GM12878 (cell line): ENCODE measurements at regions not wholly inside any gene's neighbourhood (a gene's known extent, or its start where the extent isn't known, plus 50 kb on each side); places are given as distances from the start of the nearest gene placed in this dataset.

Experiments used
- ATAC-seq: fragments of 200-7000 bp; cut with Tn5 transposase; 3 replicates; pipeline ENCODE4 v1.9.1; 2020; ENCODE audit warnings: mild to moderate bottlenecking, moderate library complexity
- BruUV-seq: library from RNA; stranded (reverse); fragments of 400-500 nt; replicated peaks from 2 replicates; lab custom pipeline; 2021; lab: Mats Ljungman, UMichigan
- CTCF ChIA-PET: fragments of 300-600 bp; sonication (Branson Sonifier 250); formaldehyde crosslinking; extraction: SDS; loops from one replicate; lab custom pipeline; 2021; ENCODE audit warnings: inconsistent platforms; lab: Yijun Ruan, JAX
- POLR2A ChIA-PET: fragments of 350-600 bp; formaldehyde crosslinking; extraction: SDS; loops from one replicate; lab custom pipeline; 2021; ENCODE audit warnings: inconsistent platforms; lab: Charles Lee
- RAD21 ChIA-PET: fragments of 300-600 bp; sonication (Branson Sonifier 250); formaldehyde crosslinking; loops from one replicate; lab custom pipeline; 2023; ENCODE audit warnings: antibody characterized with exemption; ENCODE audit not compliant: unreplicated experiment; lab: Charles Lee
- SMC1A ChIA-PET: fragments of 300-600 bp; sonication (Branson Sonifier 250); formaldehyde crosslinking; loops from one replicate; lab custom pipeline; 2023; ENCODE audit not compliant: unreplicated experiment, uncharacterized antibody; lab: Charles Lee
- DNase-seq: peaks from one replicate; pipeline ENCODE4 v3.0.0-alpha.2; 2011; ENCODE audit warnings: low read depth, low spot score
- FAIRE-seq: peaks from 3 replicates; lab custom pipeline; 2011; peaks lifted over from hg19 to GRCh38; lab: Jason Lieb, UNC
- H2AFZ ChIP-seq: 2 replicates; pipeline ENCODE4 v1.6.0; 2011; ENCODE audit warnings: low read depth, low read length, control low read depth; ENCODE audit not compliant: control insufficient read depth
- H3K27ac ChIP-seq: 2 replicates; pipeline ENCODE4 v1.5.1; 2011; ENCODE audit warnings: control low read depth; ENCODE audit not compliant: control insufficient read depth, insufficient read depth
- H3K27me3 ChIP-seq, 2 experiments: replicated peaks in 1 of 2; 2 replicates each; pipeline versions ENCODE4 v1.6.0 to v1.6.1; 2011; ENCODE audit warnings: low read length in 1 of 2; ENCODE audit not compliant: control insufficient read depth in 2 of 2, insufficient read depth in 2 of 2
- H3K36me3 ChIP-seq, 2 experiments: 2 replicates each; pipeline ENCODE4 v1.5.1; 2011; ENCODE audit warnings: low read length in 1 of 2; ENCODE audit not compliant: control insufficient read depth in 2 of 2, insufficient read depth in 2 of 2
- H3K4me1 ChIP-seq: 2 replicates; pipeline ENCODE4 v1.6.1; 2011; ENCODE audit warnings: mild to moderate bottlenecking, low read length, moderate library complexity, mixed read lengths; ENCODE audit not compliant: control insufficient read depth, insufficient read depth
- H3K4me2 ChIP-seq: 2 replicates; pipeline ENCODE4 v1.6.0; 2011; ENCODE audit warnings: control low read depth; ENCODE audit not compliant: control insufficient read depth, insufficient read depth
- H3K4me3 ChIP-seq: fragments of 200-600 bp; sonication (generic); 2 replicates; pipeline ENCODE4 v1.5.1; 2016
- H3K79me2 ChIP-seq: 2 replicates; pipeline ENCODE4 v1.6.0; 2011; ENCODE audit warnings: low read length; ENCODE audit not compliant: control insufficient read depth, insufficient read depth
- H3K9ac ChIP-seq: 2 replicates; pipeline ENCODE4 v1.8.0; 2011; ENCODE audit warnings: low read length, control low read depth, mixed read lengths; ENCODE audit not compliant: control insufficient read depth, insufficient read depth
- H3K9me3 ChIP-seq: replicated peaks from 3 replicates; pipeline ENCODE4 v1.5.1; 2011; ENCODE audit warnings: mild to moderate bottlenecking, low read length; ENCODE audit not compliant: control insufficient read depth, insufficient read depth
- H4K20me1 ChIP-seq: 2 replicates; pipeline ENCODE4 v1.6.0; 2011; ENCODE audit not compliant: control insufficient read depth, insufficient read depth
- DPF2 ChIP-seq: fragments of 450-650 bp; IDR thresholded peaks from 2 replicates; pipeline ENCODE4 v1.6.1; 2017; ENCODE audit warnings: mild to moderate bottlenecking
- GABPA ChIP-seq: IDR thresholded peaks from 2 replicates; pipeline ENCODE4 v1.6.1; 2014; ENCODE audit warnings: antibody characterized with exemption, low read depth, mild to moderate bottlenecking, inconsistent platforms
- MTA3 ChIP-seq: IDR thresholded peaks from 2 replicates; pipeline ENCODE4 v1.6.1; 2012; ENCODE audit warnings: low read length, inconsistent platforms, borderline replicate concordance
- MXI1 ChIP-seq: fragments of 150-350 bp; IDR thresholded peaks from 2 replicates; pipeline ENCODE4 v1.6.1; 2011; ENCODE audit warnings: low read depth, mild to moderate bottlenecking, inconsistent platforms, low read length, improper control_type of control experiment
- MYB ChIP-seq: fragments of 150-350 bp; IDR thresholded peaks from 2 replicates; pipeline ENCODE4 v1.6.1; 2014; ENCODE audit warnings: mild to moderate bottlenecking, low read depth, low read length, borderline replicate concordance
- NFXL1 ChIP-seq: fragments of 450-650 bp; IDR thresholded peaks from 2 replicates; pipeline ENCODE4 v1.6.1; 2017; ENCODE audit warnings: antibody characterized with exemption, mild to moderate bottlenecking, borderline replicate concordance
- SMAD5 ChIP-seq: IDR thresholded peaks from 2 replicates; pipeline ENCODE4 v1.6.1; 2016; ENCODE audit warnings: antibody characterized with exemption, low read depth
- SREBF1 ChIP-seq: IDR thresholded peaks from 2 replicates; pipeline ENCODE4 v1.6.1; 2012; ENCODE audit warnings: mild to moderate bottlenecking, low read length
- TARDBP ChIP-seq: IDR thresholded peaks from 2 replicates; pipeline ENCODE4 v1.6.1; 2016; ENCODE audit warnings: borderline replicate concordance
- in situ Hi-C: fragments of 300-500 bp; cut with MboI; formaldehyde crosslinking; loops from 9 replicates; pipeline ENCODE4 v1.14.3; 2018; ENCODE audit warnings: mixed read lengths
- intact Hi-C: fragments of 100-400 bp; cut with micrococcal nuclease; formaldehyde crosslinking; loops from one replicate; pipeline ENCODE4 v1.14.2; 2022; ENCODE audit not compliant: unreplicated experiment
- TF ChIP-seq, protein P1 (sequence below): IDR thresholded peaks from 2 replicates; pipeline ENCODE4 v1.6.1; 2012; ENCODE audit warnings: improper control_type of control experiment, low read depth, low read length; ENCODE audit not compliant: insufficient replicate concordance

DNA sequence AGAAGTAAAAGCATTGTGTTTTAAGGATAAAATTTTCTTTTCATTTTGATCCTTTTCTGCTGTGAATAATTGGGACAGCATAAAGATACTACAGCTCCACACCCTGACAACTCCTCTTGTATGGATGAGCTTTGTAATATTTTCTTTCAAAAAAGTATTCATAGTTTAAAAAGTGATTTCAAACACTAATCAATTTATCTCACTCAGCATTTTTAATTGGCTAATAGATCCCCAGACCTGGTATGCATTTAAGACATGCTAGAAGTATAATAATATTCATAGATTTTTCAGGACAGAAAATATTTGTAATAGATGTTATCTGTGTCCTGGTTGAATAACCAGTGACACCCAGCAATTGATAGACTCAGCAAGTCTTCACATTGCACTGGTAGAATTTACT lies 510.7 kb downstream of the RIT2 start:
- no peaks in the 10 kb centered on the region for H3K36me3 ChIP-seq
- H3K27me3 ChIP-seq: no peaks in the 10 kb centered on the region
- no peak overlapping the region for H3K27ac ChIP-seq
- no peak for FAIRE-seq
- RAD21 ChIA-PET: no interaction called here
- POLR2A ChIA-PET: no interaction called here
- H4K20me1 ChIP-seq: no peaks in the 10 kb centered on the region
- H3K4me2 ChIP-seq: no peak overlapping the region
- H3K4me3 ChIP-seq: no peak overlapping the region
- intact Hi-C loops (no loop called here), in situ Hi-C loops (no loop called here)
- no peak for ATAC-seq
- no peak for DNase-seq
- H2AFZ ChIP-seq: no peak overlapping the region
- no peak overlapping the region for H3K9ac ChIP-seq
- BruUV-seq: no TSS peak
- no peaks in the 10 kb centered on the region for H3K4me1 ChIP-seq
- CTCF ChIA-PET: interaction anchor here (1.0 to 1.9 kb wide), 3 partner anchors 8 to 491 kb away, joined by 3 to 5 read pairs (median 4); no protein-coding TSS in a partner anchor
- no peaks in the 10 kb centered on the region for H3K79me2 ChIP-seq
- H3K9me3 ChIP-seq: no peaks in the 10 kb centered on the region
- SMC1A ChIA-PET: interaction anchor here (1.0 to 1.5 kb wide), 3 partner anchors 8 to 551 kb away, joined by 3 to 4 read pairs (median 3); no protein-coding TSS in a partner anchor
- TF ChIP-seq GABPA: no peak
- no peak for TF ChIP-seq SREBF1
- TF ChIP-seq TARDBP: no peak
- no peak for TF ChIP-seq SMAD5
- TF ChIP-seq DPF2: no peak
- no peak for TF ChIP-seq MXI1
- TF ChIP-seq NFXL1: no peak
- TF ChIP-seq, protein P1, sequence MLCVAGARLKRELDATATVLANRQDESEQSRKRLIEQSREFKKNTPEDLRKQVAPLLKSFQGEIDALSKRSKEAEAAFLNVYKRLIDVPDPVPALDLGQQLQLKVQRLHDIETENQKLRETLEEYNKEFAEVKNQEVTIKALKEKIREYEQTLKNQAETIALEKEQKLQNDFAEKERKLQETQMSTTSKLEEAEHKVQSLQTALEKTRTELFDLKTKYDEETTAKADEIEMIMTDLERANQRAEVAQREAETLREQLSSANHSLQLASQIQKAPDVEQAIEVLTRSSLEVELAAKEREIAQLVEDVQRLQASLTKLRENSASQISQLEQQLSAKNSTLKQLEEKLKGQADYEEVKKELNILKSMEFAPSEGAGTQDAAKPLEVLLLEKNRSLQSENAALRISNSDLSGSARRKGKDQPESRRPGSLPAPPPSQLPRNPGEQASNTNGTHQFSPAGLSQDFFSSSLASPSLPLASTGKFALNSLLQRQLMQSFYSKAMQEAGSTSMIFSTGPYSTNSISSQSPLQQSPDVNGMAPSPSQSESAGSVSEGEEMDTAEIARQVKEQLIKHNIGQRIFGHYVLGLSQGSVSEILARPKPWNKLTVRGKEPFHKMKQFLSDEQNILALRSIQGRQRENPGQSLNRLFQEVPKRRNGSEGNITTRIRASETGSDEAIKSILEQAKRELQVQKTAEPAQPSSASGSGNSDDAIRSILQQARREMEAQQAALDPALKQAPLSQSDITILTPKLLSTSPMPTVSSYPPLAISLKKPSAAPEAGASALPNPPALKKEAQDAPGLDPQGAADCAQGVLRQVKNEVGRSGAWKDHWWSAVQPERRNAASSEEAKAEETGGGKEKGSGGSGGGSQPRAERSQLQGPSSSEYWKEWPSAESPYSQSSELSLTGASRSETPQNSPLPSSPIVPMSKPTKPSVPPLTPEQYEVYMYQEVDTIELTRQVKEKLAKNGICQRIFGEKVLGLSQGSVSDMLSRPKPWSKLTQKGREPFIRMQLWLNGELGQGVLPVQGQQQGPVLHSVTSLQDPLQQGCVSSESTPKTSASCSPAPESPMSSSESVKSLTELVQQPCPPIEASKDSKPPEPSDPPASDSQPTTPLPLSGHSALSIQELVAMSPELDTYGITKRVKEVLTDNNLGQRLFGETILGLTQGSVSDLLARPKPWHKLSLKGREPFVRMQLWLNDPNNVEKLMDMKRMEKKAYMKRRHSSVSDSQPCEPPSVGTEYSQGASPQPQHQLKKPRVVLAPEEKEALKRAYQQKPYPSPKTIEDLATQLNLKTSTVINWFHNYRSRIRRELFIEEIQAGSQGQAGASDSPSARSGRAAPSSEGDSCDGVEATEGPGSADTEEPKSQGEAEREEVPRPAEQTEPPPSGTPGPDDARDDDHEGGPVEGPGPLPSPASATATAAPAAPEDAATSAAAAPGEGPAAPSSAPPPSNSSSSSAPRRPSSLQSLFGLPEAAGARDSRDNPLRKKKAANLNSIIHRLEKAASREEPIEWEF: no peak
- no peak for TF ChIP-seq MTA3
- TF ChIP-seq MYB: no peak
- TF ChIP-seq, all 136 proteins: peak for 0
